ENCODE measurements at regions not wholly inside any gene's neighbourhood (a gene's known extent, or its start where the extent isn't known, plus 50 kb on each side); places are given as distances from the start of the nearest gene placed in this dataset.
"Not testable (repeated sequence)": the region's sequence is repeated elsewhere in the genome, so short reads cannot be mapped to it uniquely, and the experiment has no call there.

DNA sequence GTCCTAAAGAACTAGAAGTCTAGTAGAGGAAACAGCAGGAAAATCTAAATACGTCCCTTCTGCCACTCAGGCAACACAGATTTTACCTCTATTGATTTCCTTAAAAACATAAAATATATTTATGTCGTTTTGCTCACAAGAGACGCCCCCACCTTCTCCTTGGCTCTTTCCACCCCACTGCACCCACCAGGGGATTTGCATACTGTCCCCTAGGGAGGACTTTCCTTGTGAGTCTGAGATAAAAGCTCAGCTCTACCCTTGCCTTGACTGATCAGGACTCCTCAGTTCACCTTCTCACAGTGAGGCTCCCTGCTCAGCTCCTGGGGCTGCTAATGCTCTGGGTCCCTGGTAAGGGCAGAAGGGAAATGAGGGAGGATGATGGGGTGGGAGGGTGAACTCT is 1488.1 kb downstream of the RPIA start:
- TF ChIP-seq, protein P1, sequence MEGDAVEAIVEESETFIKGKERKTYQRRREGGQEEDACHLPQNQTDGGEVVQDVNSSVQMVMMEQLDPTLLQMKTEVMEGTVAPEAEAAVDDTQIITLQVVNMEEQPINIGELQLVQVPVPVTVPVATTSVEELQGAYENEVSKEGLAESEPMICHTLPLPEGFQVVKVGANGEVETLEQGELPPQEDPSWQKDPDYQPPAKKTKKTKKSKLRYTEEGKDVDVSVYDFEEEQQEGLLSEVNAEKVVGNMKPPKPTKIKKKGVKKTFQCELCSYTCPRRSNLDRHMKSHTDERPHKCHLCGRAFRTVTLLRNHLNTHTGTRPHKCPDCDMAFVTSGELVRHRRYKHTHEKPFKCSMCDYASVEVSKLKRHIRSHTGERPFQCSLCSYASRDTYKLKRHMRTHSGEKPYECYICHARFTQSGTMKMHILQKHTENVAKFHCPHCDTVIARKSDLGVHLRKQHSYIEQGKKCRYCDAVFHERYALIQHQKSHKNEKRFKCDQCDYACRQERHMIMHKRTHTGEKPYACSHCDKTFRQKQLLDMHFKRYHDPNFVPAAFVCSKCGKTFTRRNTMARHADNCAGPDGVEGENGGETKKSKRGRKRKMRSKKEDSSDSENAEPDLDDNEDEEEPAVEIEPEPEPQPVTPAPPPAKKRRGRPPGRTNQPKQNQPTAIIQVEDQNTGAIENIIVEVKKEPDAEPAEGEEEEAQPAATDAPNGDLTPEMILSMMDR (IDR thresholded peaks at IDR 0.05) = not testable (repeated sequence)
- TF ChIP-seq POLR2A (IDR thresholded peaks at IDR 0.05) = not testable (repeated sequence)

Data from body of pancreas (tissue), 4 donors.